Inferior parietal cortex (tissue), 1 donor: ENCODE measurements at regions not wholly inside any gene's neighbourhood (a gene's known extent, or its start where the extent isn't known, plus 50 kb on each side); places are given as distances from the start of the nearest gene placed in this dataset.

Experiments
- DNase-seq: peaks from one replicate; pipeline ENCODE4 v3.0.0-alpha.2; 2016; ENCODE audit errors: extremely low spot score

DNA sequence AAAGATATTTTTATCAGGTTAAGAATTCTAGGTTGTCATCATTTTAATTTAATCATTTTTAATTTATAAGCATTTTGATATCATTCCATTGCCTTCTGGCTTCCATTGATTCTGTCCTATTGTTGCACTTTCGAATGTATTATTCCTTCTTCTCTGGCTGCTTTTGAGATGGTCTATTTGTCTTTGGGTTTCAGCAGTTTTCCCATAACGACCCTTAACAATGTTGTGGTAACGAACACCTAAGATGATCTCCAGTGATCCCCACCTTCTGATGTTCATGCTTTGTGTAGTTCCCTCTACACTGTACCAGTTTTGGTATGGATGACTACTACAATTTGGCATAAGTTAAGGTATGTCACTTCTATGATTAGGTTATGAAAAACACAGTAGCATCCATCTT lies 59.9 kb downstream of the MINAR1 start:
- DNase-seq = no peak

DNA sequence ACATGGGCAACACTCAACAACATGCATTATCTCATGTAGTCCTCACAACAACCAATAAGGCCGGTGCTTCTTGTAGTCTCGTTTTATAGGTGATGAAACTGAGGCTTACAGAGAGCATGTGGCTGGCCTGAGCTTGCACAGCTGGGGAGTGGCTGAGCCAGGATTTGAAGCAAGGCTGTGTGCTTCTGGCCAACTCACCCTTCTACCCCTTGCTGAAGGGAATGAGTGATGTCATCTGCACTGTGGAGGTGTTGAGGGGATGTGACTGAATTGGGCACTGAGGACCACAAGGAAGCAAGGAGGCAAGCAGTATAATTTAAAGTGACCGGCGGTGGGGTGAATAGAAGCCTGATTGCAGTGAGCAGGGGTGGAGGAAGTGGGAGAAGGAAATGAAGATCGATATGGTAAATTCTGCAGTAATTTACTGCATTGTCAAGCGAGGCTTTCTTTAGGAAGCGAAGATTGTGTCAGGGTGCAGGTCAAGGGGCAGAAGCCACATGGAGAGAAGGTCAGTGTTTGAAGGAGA lies 62.3 kb downstream of the MINAR1 start:
- no peak for DNase-seq

DNA sequence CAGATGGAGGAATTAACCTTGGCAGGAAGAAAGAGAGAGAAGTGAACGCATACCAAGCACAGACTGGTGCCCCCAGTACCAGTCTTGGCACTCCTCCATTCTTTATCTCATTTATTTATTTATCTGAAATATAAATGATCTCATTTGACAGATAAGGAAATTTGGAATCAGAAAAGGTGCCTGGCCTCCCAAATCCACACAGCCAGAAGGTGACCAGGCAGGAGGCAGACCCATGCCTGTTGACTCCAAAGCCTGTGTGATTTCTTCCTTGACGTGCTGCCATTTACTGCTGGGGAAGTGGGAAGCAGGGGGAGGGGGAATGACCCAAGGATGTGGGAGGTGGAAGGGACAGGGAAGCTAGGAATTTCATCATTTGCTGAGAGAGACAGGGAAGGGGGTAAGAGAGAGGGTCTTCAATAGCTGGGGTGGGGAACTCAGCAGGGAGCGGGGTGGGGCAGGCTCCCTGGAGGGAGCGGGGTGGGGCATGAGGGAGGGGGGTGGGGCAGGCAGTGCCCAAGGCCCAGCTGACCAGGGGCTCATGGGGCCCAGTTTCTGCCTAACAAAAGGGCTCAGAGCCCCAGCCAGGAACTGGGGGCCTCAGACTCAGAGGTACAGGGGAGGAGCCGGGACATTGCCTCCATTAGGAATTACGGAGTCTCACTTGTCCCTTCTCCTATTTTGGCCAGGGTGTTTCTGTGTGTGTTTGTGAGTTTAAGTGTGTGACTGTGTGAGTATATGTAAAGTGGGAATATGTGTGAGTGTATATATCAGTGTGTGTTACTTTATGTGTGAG lies 63.0 kb downstream of the MINAR1 start:
- DNase-seq = no peak

DNA sequence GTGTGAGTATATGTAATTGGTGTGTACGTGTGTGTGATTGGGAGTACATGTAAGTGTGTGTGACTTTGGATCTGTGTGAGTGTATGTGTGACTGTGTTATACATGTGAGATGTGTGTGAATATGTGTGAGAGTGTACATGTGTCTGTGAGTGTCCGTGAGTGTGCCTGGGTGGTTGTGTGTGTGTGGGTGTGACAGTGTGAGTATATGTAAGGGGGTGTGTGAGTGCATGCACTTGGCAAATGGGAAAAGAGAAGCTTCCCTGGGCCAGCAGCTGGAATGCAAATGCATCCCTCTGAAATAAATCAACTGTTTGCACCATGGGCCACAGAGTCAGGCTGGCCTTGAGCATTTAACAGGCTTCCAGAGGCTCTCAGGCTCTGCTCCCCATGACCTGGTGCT lies 63.6 kb downstream of the MINAR1 start:
- DNase-seq = no peak

GRCh38 chr15:79496838-79497237 lies 64.7 kb downstream of the MINAR1 start:
- DNase-seq = no peak

GRCh38 chr15:79501086-79501485 lies 69.0 kb downstream of the MINAR1 start:
- DNase-seq = no peak

GRCh38 chr15:79505956-79506355 lies 73.8 kb downstream of the MINAR1 start:
- no peak for DNase-seq

- peak; percentile 6 for DNase-seq
Measured at GRCh38 chr15:79512844-79513243, 80.7 kb downstream of the MINAR1 start.

GRCh38 chr15:79513417-79513816 lies 81.3 kb downstream of the MINAR1 start:
- DNase-seq = no peak

DNA sequence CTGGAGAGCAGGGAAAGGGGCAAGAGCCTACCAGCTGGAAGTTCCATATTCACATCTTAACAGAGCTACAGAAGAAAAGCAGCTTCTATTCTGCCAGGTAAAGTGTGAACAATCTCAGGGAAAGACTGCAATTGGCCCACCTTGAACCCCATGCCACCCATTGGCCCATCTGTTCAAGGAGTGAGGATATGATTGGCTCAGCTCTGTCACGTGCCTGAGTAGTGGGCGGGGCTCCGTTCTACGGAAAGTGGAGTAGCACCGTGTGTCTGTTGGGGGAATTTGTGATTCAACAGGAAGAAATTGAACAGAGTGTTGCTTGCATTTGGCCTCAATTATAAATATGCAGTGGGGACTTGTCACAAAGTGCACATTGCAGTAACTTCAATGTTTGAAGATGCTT lies 81.8 kb downstream of the MINAR1 start:
- DNase-seq = no peak

- DNase-seq = no peak
Measured at GRCh38 chr15:79515300-79516027, 83.3 kb downstream of the MINAR1 start.

- DNase-seq = no peak
Measured at GRCh38 chr15:79516155-79516554, 84.0 kb downstream of the MINAR1 start.

GRCh38 chr15:79516646-79517045 lies 84.5 kb downstream of the MINAR1 start:
- no peak for DNase-seq

DNA sequence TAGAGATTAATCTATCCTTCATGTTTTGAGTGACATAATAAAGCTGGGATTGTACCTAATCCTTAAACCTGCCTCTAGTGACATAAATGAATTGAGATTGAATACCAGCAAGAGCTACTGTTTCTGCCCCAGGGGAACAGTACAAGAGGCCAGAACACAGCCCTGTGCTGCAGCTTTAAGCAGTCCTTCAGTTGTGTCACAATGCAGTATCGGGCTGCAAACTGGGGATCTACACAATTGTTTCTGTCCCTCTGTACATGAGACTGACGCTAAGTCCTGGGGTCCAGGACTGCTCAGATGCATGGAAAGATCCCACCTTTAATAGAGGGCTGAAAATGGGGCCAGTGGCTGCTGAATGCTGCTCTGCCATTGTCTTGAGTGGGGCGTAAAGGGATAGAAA lies 87.5 kb downstream of the MINAR1 start:
- DNase-seq = no peak

- no peak for DNase-seq
Measured at GRCh38 chr15:79520654-79521053, 88.5 kb downstream of the MINAR1 start.

- no peak for DNase-seq
Measured at GRCh38 chr15:79522656-79523055, 90.5 kb downstream of the MINAR1 start.

DNA sequence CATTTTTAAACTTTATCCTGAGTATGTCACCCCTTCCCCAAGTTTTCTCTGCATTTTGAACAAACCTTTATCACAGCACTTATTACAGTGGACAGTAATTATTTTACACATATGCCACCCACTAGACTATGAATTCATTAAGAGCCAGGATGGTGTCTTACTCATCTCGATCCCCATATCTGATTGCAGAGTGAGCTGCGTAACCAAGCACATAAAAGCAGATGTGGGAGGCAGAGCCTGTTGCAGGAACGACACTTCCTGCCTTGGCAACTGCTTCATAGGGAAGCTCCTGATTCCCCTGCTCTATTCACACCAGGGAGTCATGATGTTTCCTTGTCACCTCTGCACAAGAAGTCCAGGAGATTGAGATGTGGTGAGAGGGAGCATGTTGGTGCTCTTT lies 91.1 kb downstream of the MINAR1 start:
- DNase-seq = no peak

GRCh38 chr15:79524531-79524930 lies 92.4 kb downstream of the MINAR1 start:
- DNase-seq = no peak

DNA sequence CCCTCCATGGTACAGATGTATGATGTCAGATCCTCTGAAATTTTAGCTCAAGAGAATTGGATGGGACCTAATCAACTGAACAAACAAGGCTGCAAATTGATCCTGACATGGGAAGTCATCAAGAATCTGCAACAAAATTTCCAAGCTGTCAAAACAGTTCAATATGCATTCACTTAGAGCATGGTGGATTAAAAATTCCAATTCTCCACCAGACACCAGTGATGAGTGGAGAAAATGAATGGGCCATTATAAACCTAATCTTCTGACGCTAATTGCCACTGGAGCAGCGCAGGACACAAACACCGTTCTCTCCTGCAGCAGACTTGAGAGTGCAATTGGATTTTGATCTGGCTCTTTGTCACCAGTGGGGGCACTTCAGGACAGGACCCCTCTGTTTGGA lies 94.2 kb downstream of the MINAR1 start:
- no peak for DNase-seq

- no peak for DNase-seq
Measured at GRCh38 chr15:79527821-79528220, 95.7 kb downstream of the MINAR1 start.

DNA sequence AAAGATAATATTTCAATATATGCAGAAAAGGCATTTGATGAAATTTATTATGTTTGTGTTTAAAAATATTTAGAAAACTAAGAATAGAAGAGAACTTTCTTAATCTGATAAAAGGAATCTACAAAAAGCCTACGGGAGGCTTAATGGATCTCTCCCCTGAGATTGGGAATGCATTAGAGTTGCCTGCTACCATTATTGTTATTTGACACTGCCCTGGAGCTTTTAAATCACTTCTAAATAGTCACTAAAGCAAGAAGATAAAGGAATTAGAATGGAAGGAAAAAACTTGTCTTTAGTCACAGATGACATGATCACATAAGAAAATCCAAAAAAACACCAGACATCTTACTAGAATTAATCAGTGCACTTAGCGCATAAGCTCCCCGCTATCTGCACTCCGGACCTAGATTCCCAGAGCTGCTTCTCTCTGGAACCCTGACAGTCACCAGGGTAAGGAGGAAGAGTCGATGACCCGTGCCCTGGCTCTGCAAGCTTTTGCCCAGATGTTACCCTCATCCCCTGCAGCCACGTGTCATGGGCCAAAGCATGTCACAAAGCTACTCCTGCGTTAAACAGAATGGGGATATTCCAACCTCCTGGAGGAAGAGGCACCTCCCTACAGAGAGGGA lies 97.1 kb downstream of the MINAR1 start:
- DNase-seq = no peak

GRCh38 chr15:79535536-79535935 lies 103.4 kb downstream of the MINAR1 start:
- no peak for DNase-seq

DNA sequence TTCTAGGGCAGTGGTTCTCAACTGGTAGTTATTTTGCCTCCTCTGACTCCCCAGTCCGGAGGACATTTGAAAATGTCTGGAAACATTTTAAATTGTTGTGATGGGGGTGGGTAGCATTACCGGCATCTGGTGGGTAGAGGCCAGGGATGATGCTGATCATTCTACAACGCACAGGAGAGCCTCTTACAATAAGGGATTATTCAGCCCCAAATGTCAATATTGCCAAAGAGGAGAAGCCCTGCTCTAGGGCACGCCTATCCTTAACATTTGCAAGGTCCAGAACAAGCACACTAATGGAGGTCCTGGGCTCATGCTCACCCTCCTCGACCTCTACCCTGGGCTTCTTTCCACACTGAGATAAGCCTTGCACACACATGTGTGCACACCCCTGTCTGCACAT lies 106.4 kb downstream of the MINAR1 start:
- DNase-seq = no peak
